Epidermal melanocyte (primary cell): ENCODE measurements at regions not wholly inside any gene's neighbourhood (a gene's known extent, or its start where the extent isn't known, plus 50 kb on each side); places are given as distances from the start of the nearest gene placed in this dataset.
A peak's percentile ranks its signal among the peaks of the same experiment; 100 is the strongest.
"Not testable (repeated sequence)": the region's sequence is repeated elsewhere in the genome, so short reads cannot be mapped to it uniquely, and the experiment has no call there.

Source experiments
- DNase-seq: peaks from one replicate; pipeline ENCODE4 v3.0.0; 2011; ENCODE audit warnings: low spot score; ENCODE audit not compliant: insufficient read length

- DNase-seq = no peak
Observed at GRCh38 chr3:132084982-132085381, 50.2 kb upstream of the CPNE4 start.

GRCh38 chr3:132087356-132087755 is 52.5 kb upstream of the CPNE4 start:
- no peak for DNase-seq

- DNase-seq = no peak
Observed at GRCh38 chr3:132088291-132088690, 53.5 kb upstream of the CPNE4 start.

- no peak for DNase-seq
Observed at GRCh38 chr3:132090921-132091320, 56.1 kb upstream of the CPNE4 start.

- DNase-seq = no peak
Observed at GRCh38 chr3:132116601-132117000, 81.8 kb upstream of the CPNE4 start.

- DNase-seq = no peak
Observed at GRCh38 chr3:132117642-132118041, 82.8 kb upstream of the CPNE4 start.

GRCh38 chr3:132119531-132119930 is 84.7 kb upstream of the CPNE4 start:
- DNase-seq = no peak

- no peak for DNase-seq
Observed at GRCh38 chr3:132124096-132124495, 89.3 kb upstream of the CPNE4 start.

GRCh38 chr3:132124651-132125284 is 90.0 kb upstream of the CPNE4 start:
- DNase-seq = no peak

- no peak for DNase-seq
Observed at GRCh38 chr3:132134611-132135010, 99.8 kb upstream of the CPNE4 start.

- no peak for DNase-seq
Observed at GRCh38 chr3:132135628-132136333, 101.0 kb upstream of the CPNE4 start.

- no peak for DNase-seq
Observed at GRCh38 chr3:132136334-132136716, 101.5 kb upstream of the CPNE4 start.

GRCh38 chr3:132136902-132137301 is 102.1 kb upstream of the CPNE4 start:
- not testable (repeated sequence) for DNase-seq

- no peak for DNase-seq
Observed at GRCh38 chr3:132145833-132146232, 111.0 kb upstream of the CPNE4 start.

- DNase-seq = no peak
Observed at GRCh38 chr3:132154619-132155018, 119.8 kb upstream of the CPNE4 start.

- DNase-seq = no peak
Observed at GRCh38 chr3:132159145-132159544, 124.3 kb upstream of the CPNE4 start.

- DNase-seq = peak; percentile 20
Observed at GRCh38 chr3:132160198-132160597, 125.4 kb upstream of the CPNE4 start.

- DNase-seq = no peak
Observed at GRCh38 chr3:132161608-132162007, 126.8 kb upstream of the CPNE4 start.

GRCh38 chr3:132164469-132165092 is 129.8 kb upstream of the CPNE4 start:
- no peak for DNase-seq

GRCh38 chr3:132167870-132168269 is 133.1 kb upstream of the CPNE4 start:
- no peak for DNase-seq

- DNase-seq = no peak
Observed at GRCh38 chr3:132174500-132174899, 139.7 kb upstream of the CPNE4 start.

- DNase-seq = peak; percentile 50
Observed at GRCh38 chr3:132180337-132180791, 136.8 kb upstream of the ACP3 start.

GRCh38 chr3:132183811-132184210 is 133.4 kb upstream of the ACP3 start:
- DNase-seq = no peak
